Endodermal cell (in vitro differentiated cells): ENCODE measurements at regions not wholly inside any gene's neighbourhood (a gene's known extent, or its start where the extent isn't known, plus 50 kb on each side); places are given as distances from the start of the nearest gene placed in this dataset.

ENCODE experiments used
- DNase-seq: peaks from one replicate; pipeline ENCODE4 v3.0.0-alpha.2; 2017
- H3K27ac ChIP-seq: 2 replicates; pipeline ENCODE4 v1.5.1; 2013; ENCODE audit warnings: mild to moderate bottlenecking, low read depth, low read length, moderate library complexity
- H3K27me3 ChIP-seq: 2 replicates; pipeline ENCODE4 v1.6.1; 2013; ENCODE audit warnings: mild to moderate bottlenecking, low read length, moderate library complexity; ENCODE audit not compliant: insufficient read depth, control insufficient read depth, poor library complexity, severe bottlenecking
- H3K36me3 ChIP-seq: 2 replicates; pipeline ENCODE4 v1.7.0; 2013; ENCODE audit warnings: mild to moderate bottlenecking, low read length, moderate library complexity; ENCODE audit not compliant: control insufficient read depth, insufficient read depth
- H3K4me1 ChIP-seq: one replicate; pipeline ENCODE4 v1.7.0; 2013; ENCODE audit warnings: low read length; ENCODE audit not compliant: control insufficient read depth, insufficient read depth
- H3K4me3 ChIP-seq: 2 replicates; pipeline ENCODE4 v1.5.1; 2013; ENCODE audit warnings: mild to moderate bottlenecking, low read length, moderate library complexity
- H3K9ac ChIP-seq: 2 replicates; pipeline ENCODE4 v1.6.1; 2013; ENCODE audit warnings: mild to moderate bottlenecking, low read length, moderate library complexity; ENCODE audit not compliant: poor library complexity, severe bottlenecking; ENCODE audit errors: extremely low read depth
- H3K9me3 ChIP-seq: 2 replicates; pipeline ENCODE4 v1.6.1; 2013; ENCODE audit warnings: mild to moderate bottlenecking, low read length, moderate library complexity; ENCODE audit not compliant: control insufficient read depth
- H3K27ac Mint-ChIP-seq: 2 replicates; pipeline ENCODE4 v1.8.0; 2020; ENCODE audit warnings: mixed read lengths
- H3K27me3 Mint-ChIP-seq: 2 replicates; pipeline ENCODE4 v1.8.0; 2021; ENCODE audit warnings: mild to moderate bottlenecking, mixed read lengths; ENCODE audit not compliant: insufficient read depth
- H3K36me3 Mint-ChIP-seq: 2 replicates; pipeline ENCODE4 v1.8.0; 2020; ENCODE audit warnings: low read depth, mixed read lengths
- H3K4me1 Mint-ChIP-seq: 2 replicates; pipeline ENCODE4 v1.8.0; 2020; ENCODE audit warnings: mixed read lengths
- H3K4me3 Mint-ChIP-seq: 2 replicates; pipeline ENCODE4 v1.8.0; 2020; ENCODE audit warnings: mild to moderate bottlenecking, moderate library complexity, mixed read lengths
- H3K9me3 Mint-ChIP-seq: 2 replicates; pipeline ENCODE4 v1.8.0; 2020; ENCODE audit warnings: mild to moderate bottlenecking, mixed read lengths
- WGBS, 2 experiments: methylation state at CpG; one replicate each; pipeline versions ENCODE4 v1.1.5 to v1.1.7; 2013; ENCODE audit warnings: missing lambda C conversion rate in 2 of 2, mixed read lengths in 1 of 2; ENCODE audit not compliant: insufficient coverage in 1 of 2, insufficient read length in 1 of 2; 5-methylcytosine and 5-hydroxymethylcytosine counted together
- TF ChIP-seq, protein P1 (sequence below): fragments of 200-600 bp; sonication (generic); conservative IDR thresholded peaks from 2 replicates; pipeline ENCODE4 v1.5.0; 2021; ENCODE audit warnings: antibody characterized with exemption, mild to moderate bottlenecking

DNA sequence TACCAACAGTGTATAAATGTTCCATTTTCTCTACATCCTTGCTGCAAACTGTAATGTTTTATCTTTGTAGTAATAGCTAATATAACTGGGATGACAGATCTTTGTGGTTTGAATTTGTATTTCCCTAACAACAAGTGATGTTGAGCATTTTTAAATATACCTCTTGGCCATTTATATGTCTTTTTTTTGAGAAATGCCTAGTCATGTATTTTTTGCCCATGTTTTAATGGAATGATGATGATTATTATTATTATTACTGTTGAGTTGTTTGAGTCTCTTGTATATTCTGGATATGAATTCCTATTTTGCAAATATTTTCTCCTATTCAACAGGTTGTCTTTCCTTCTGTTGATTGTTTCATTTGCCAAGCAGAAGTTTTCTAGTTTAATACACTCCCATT, 654.9 kb downstream of the ZPLD1 start:
- Histone ChIP-seq H3K4me1 (no peaks in the 10 kb centered on the region), H3K9me3 (no peaks in the 10 kb centered on the region), H3K4me3 (no peak overlapping the region), H3K27me3 (no peaks in the 10 kb centered on the region), H3K36me3 (no peaks in the 10 kb centered on the region), H3K27ac (no peak overlapping the region), H3K9ac (no peak overlapping the region)
- peaks cover 4% of the 10 kb centered on the region for H3K4me1 Mint-ChIP-seq
- no peaks in the 10 kb centered on the region for H3K36me3 Mint-ChIP-seq
- TF ChIP-seq, protein P1, sequence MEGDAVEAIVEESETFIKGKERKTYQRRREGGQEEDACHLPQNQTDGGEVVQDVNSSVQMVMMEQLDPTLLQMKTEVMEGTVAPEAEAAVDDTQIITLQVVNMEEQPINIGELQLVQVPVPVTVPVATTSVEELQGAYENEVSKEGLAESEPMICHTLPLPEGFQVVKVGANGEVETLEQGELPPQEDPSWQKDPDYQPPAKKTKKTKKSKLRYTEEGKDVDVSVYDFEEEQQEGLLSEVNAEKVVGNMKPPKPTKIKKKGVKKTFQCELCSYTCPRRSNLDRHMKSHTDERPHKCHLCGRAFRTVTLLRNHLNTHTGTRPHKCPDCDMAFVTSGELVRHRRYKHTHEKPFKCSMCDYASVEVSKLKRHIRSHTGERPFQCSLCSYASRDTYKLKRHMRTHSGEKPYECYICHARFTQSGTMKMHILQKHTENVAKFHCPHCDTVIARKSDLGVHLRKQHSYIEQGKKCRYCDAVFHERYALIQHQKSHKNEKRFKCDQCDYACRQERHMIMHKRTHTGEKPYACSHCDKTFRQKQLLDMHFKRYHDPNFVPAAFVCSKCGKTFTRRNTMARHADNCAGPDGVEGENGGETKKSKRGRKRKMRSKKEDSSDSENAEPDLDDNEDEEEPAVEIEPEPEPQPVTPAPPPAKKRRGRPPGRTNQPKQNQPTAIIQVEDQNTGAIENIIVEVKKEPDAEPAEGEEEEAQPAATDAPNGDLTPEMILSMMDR: no peak
- H3K4me3 Mint-ChIP-seq: no peak overlapping the region
- no peaks in the 10 kb centered on the region for H3K9me3 Mint-ChIP-seq
- H3K27ac Mint-ChIP-seq: no peak overlapping the region
- peaks cover 17% of the 10 kb centered on the region for H3K27me3 Mint-ChIP-seq
- no peak for DNase-seq

GRCh38 chr3:103105206-103105605, 670.4 kb downstream of the ZPLD1 start:
- Histone ChIP-seq H3K4me1 (no peaks in the 10 kb centered on the region), H3K9ac (no peak overlapping the region), H3K27me3 (no peaks in the 10 kb centered on the region), H3K36me3 (no peaks in the 10 kb centered on the region), H3K27ac (no peak overlapping the region), H3K4me3 (no peak overlapping the region), H3K9me3 (no peaks in the 10 kb centered on the region)
- no peaks in the 10 kb centered on the region for H3K9me3 Mint-ChIP-seq
- no peak for DNase-seq
- no peaks in the 10 kb centered on the region for H3K4me1 Mint-ChIP-seq
- WGBS, 2 experiments: 91 to 100% methylated on average over 2 of the region's 2 CpGs
- H3K36me3 Mint-ChIP-seq: no peaks in the 10 kb centered on the region
- TF ChIP-seq, protein P1: no peak
- no peak overlapping the region for H3K27ac Mint-ChIP-seq
- H3K4me3 Mint-ChIP-seq: no peak overlapping the region
- H3K27me3 Mint-ChIP-seq: no peaks in the 10 kb centered on the region

DNA sequence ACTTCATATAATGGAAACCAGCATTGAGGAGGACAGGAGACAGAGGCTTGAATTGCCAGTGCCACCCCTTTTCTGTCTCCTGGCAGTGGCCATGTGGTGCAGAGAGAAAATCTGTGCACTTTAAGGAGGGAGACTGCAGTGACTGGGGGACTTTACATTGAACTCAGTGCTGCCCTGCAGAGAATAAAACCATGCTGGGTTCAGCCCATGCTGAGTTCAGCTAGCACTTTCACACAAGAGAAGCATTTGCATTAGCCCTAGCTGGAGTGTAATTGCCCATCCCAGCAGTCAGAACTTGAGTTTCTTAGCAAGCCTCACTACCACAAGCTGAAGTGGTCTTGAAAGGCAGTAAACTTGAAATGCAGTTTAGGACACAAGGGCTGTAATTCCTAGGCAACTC, 677.5 kb downstream of the ZPLD1 start:
- DNase-seq: peak; percentile 69
- Histone ChIP-seq H3K36me3 (no peaks in the 10 kb centered on the region), H3K27me3 (no peaks in the 10 kb centered on the region), H3K27ac (no peak overlapping the region), H3K9ac (no peak overlapping the region), H3K9me3 (no peaks in the 10 kb centered on the region), H3K4me1 (peaks cover 4% of the 10 kb centered on the region), H3K4me3 (no peak overlapping the region)
- peaks cover 4% of the 10 kb centered on the region for H3K4me1 Mint-ChIP-seq
- H3K9me3 Mint-ChIP-seq: no peaks in the 10 kb centered on the region
- no peaks in the 10 kb centered on the region for H3K36me3 Mint-ChIP-seq
- no peak overlapping the region for H3K4me3 Mint-ChIP-seq
- H3K27me3 Mint-ChIP-seq: no peaks in the 10 kb centered on the region
- H3K27ac Mint-ChIP-seq: no peak overlapping the region
- TF ChIP-seq, protein P1: no peak
